ENCODE measurements at regions not wholly inside any gene's neighbourhood (a gene's known extent, or its start where the extent isn't known, plus 50 kb on each side); places are given as distances from the start of the nearest gene placed in this dataset.
"Not testable (repeated sequence)": the region's sequence is repeated elsewhere in the genome, so short reads cannot be mapped to it uniquely, and the experiment has no call there.

GRCh38 chr4:190118519-190118918 is 54.2 kb downstream of the DBET start:
- H3K9ac ChIP-seq (replicated peaks; ENCODE audit: extremely low read depth, insufficient read depth, low read length); H3K4me3 ChIP-seq (replicated peaks in 1 of 3; ENCODE audit: insufficient read depth in 1 of 3, low read depth in 1 of 3, low read length in 3 of 3); H3K27ac ChIP-seq (ENCODE audit: insufficient read depth, low read depth, low read length); dilution Hi-C loops (cut with MboI; ENCODE audit: extremely low pct_ligation_motif_present, low sequenced_read_pairs); H3K36me3 ChIP-seq (ENCODE audit: control insufficient read depth in 2 of 2, extremely low read depth in 1 of 2, insufficient read depth in 2 of 2, low read length in 2 of 2); H3K4me1 ChIP-seq (ENCODE audit: control insufficient read depth, extremely low read depth, insufficient read depth, low read length); BruUV-seq (replicated peaks); POLR2A ChIA-PET; DNase-seq (ENCODE audit: low read depth, low spot score); H3K9me1 ChIP-seq (replicated peaks; ENCODE audit: control insufficient read depth, extremely low read depth, insufficient read depth, low read length); H2AFZ ChIP-seq (ENCODE audit: low read depth, low read length); H3K9me3 ChIP-seq (replicated peaks; ENCODE audit: control insufficient read depth, insufficient read depth, low read length); H3K79me2 ChIP-seq (ENCODE audit: control insufficient read depth, insufficient read depth, low read length); intact Hi-C loops (cut with micrococcal nuclease); H3K4me2 ChIP-seq (ENCODE audit: insufficient read depth, low read length); H4K20me1 ChIP-seq (replicated peaks; ENCODE audit: control insufficient read depth, extremely low read depth, insufficient read depth, low read length); FAIRE-seq; H3K27me3 ChIP-seq (ENCODE audit: control insufficient read depth in 2 of 2, insufficient read depth in 2 of 2, low read length in 2 of 2); CTCF ChIA-PET: not testable (repeated sequence)

GRCh38 chr4:190119474-190119873 is 54.1 kb upstream of the DUX4 start:
- H3K9me3 ChIP-seq (replicated peaks; ENCODE audit: control insufficient read depth, insufficient read depth, low read length); DNase-seq (ENCODE audit: low read depth, low spot score); intact Hi-C loops (cut with micrococcal nuclease); H3K9me1 ChIP-seq (replicated peaks; ENCODE audit: control insufficient read depth, extremely low read depth, insufficient read depth, low read length); H3K79me2 ChIP-seq (ENCODE audit: control insufficient read depth, insufficient read depth, low read length); H3K4me3 ChIP-seq (replicated peaks in 1 of 3; ENCODE audit: insufficient read depth in 1 of 3, low read depth in 1 of 3, low read length in 3 of 3); BruUV-seq (replicated peaks); FAIRE-seq; H3K27me3 ChIP-seq (ENCODE audit: control insufficient read depth in 2 of 2, insufficient read depth in 2 of 2, low read length in 2 of 2); POLR2A ChIA-PET; dilution Hi-C loops (cut with MboI; ENCODE audit: extremely low pct_ligation_motif_present, low sequenced_read_pairs); H2AFZ ChIP-seq (ENCODE audit: low read depth, low read length); CTCF ChIA-PET; H3K4me1 ChIP-seq (ENCODE audit: control insufficient read depth, extremely low read depth, insufficient read depth, low read length); H3K27ac ChIP-seq (ENCODE audit: insufficient read depth, low read depth, low read length); H3K36me3 ChIP-seq (ENCODE audit: control insufficient read depth in 2 of 2, extremely low read depth in 1 of 2, insufficient read depth in 2 of 2, low read length in 2 of 2); H4K20me1 ChIP-seq (replicated peaks; ENCODE audit: control insufficient read depth, extremely low read depth, insufficient read depth, low read length); H3K9ac ChIP-seq (replicated peaks; ENCODE audit: extremely low read depth, insufficient read depth, low read length); H3K4me2 ChIP-seq (ENCODE audit: insufficient read depth, low read length): not testable (repeated sequence)

GRCh38 chr4:190120111-190120514 is 53.5 kb upstream of the DUX4 start:
- H3K4me1 ChIP-seq (ENCODE audit: control insufficient read depth, extremely low read depth, insufficient read depth, low read length); POLR2A ChIA-PET; DNase-seq (ENCODE audit: low read depth, low spot score); H3K36me3 ChIP-seq (ENCODE audit: control insufficient read depth in 2 of 2, extremely low read depth in 1 of 2, insufficient read depth in 2 of 2, low read length in 2 of 2); FAIRE-seq; H3K27me3 ChIP-seq (ENCODE audit: control insufficient read depth in 2 of 2, insufficient read depth in 2 of 2, low read length in 2 of 2); H3K27ac ChIP-seq (ENCODE audit: insufficient read depth, low read depth, low read length); H3K4me3 ChIP-seq (replicated peaks in 1 of 3; ENCODE audit: insufficient read depth in 1 of 3, low read depth in 1 of 3, low read length in 3 of 3); H3K9me1 ChIP-seq (replicated peaks; ENCODE audit: control insufficient read depth, extremely low read depth, insufficient read depth, low read length); H3K4me2 ChIP-seq (ENCODE audit: insufficient read depth, low read length); BruUV-seq (replicated peaks); H2AFZ ChIP-seq (ENCODE audit: low read depth, low read length); H3K9ac ChIP-seq (replicated peaks; ENCODE audit: extremely low read depth, insufficient read depth, low read length); intact Hi-C loops (cut with micrococcal nuclease); dilution Hi-C loops (cut with MboI; ENCODE audit: extremely low pct_ligation_motif_present, low sequenced_read_pairs); H3K9me3 ChIP-seq (replicated peaks; ENCODE audit: control insufficient read depth, insufficient read depth, low read length); H4K20me1 ChIP-seq (replicated peaks; ENCODE audit: control insufficient read depth, extremely low read depth, insufficient read depth, low read length); CTCF ChIA-PET; H3K79me2 ChIP-seq (ENCODE audit: control insufficient read depth, insufficient read depth, low read length): not testable (repeated sequence)
- peak in 1 of 2 donors; percentile 2 for TF ChIP-seq CTCF (IDR thresholded peaks at IDR 0.05; ENCODE audit: extremely low read depth in 1 of 2, insufficient read depth in 1 of 2, low read depth in 1 of 2, low read length in 2 of 2)
